Urinary bladder (tissue), 3 donors: ENCODE measurements at regions not wholly inside any gene's neighbourhood (a gene's known extent, or its start where the extent isn't known, plus 50 kb on each side); places are given as distances from the start of the nearest gene placed in this dataset.

ENCODE experiments used
- DNase-seq: peaks from one replicate; pipeline ENCODE4 v3.0.0-alpha.2; 2015; ENCODE audit errors: extremely low spot score
- H3K27ac ChIP-seq: one replicate; pipeline ENCODE4 v1.5.1; 2013; ENCODE audit warnings: low read depth, mild to moderate bottlenecking, moderate library complexity
- H3K36me3 ChIP-seq: one replicate; pipeline ENCODE4 v1.6.1; 2013; ENCODE audit warnings: mild to moderate bottlenecking, moderate library complexity; ENCODE audit not compliant: insufficient read depth
- H3K4me1 ChIP-seq: one replicate; pipeline ENCODE4 v1.6.1; 2013; ENCODE audit warnings: mild to moderate bottlenecking, moderate library complexity; ENCODE audit not compliant: insufficient read depth
- H3K4me3 ChIP-seq: one replicate; pipeline ENCODE4 v1.5.1; 2013; ENCODE audit warnings: low read depth, low read length
- WGBS: extraction: QIAGEN DNeasy Blood & Tissue Kit; methylation state at CpG from one replicate; pipeline ENCODE4 v1.1.7; 2013; 5-methylcytosine and 5-hydroxymethylcytosine counted together
- donor health status: healthy with polysubstance abuse.
- donor health status: healthy.

- Histone ChIP-seq H3K4me1 (no peaks in the 10 kb centered on the region), H3K27ac (no peak overlapping the region), H3K4me3 (no peak overlapping the region), H3K36me3 (no peaks in the 10 kb centered on the region)
- 83% methylated on average over 45 of the region's 45 CpGs for WGBS
- no peak for DNase-seq
These were observed 133.8 kb upstream of the NKX1-1 start for GRCh38 chr4:1539859-1540600.

GRCh38 chr4:1538941-1539772, 132.9 kb upstream of the NKX1-1 start:
- Histone ChIP-seq H3K36me3 (no peaks in the 10 kb centered on the region), H3K27ac (no peak overlapping the region), H3K4me1 (no peaks in the 10 kb centered on the region), H3K4me3 (no peak overlapping the region)
- DNase-seq = no peak
- WGBS = 78% methylated on average over 23 of the region's 23 CpGs

GRCh38 chr4:1538096-1538410, 131.8 kb upstream of the NKX1-1 start:
- 54% methylated on average over 9 of the region's 9 CpGs for WGBS
- no peak for DNase-seq
- H3K4me1 ChIP-seq = no peaks in the 10 kb centered on the region
- no peaks in the 10 kb centered on the region for H3K36me3 ChIP-seq
- H3K27ac ChIP-seq = no peak overlapping the region
- no peak overlapping the region for H3K4me3 ChIP-seq

GRCh38 chr4:1537410-1538095, 131.3 kb upstream of the NKX1-1 start:
- DNase-seq = no peak
- H3K36me3 ChIP-seq = no peaks in the 10 kb centered on the region
- H3K4me1 ChIP-seq = no peaks in the 10 kb centered on the region
- no peak overlapping the region for H3K27ac ChIP-seq
- no peak overlapping the region for H3K4me3 ChIP-seq
- WGBS = 88% methylated on average over 11 of the region's 11 CpGs

- Histone ChIP-seq H3K4me1 (no peaks in the 10 kb centered on the region), H3K36me3 (no peaks in the 10 kb centered on the region), H3K4me3 (no peak overlapping the region), H3K27ac (no peak overlapping the region)
- WGBS = 92% methylated on average over 42 of the region's 42 CpGs
- no peak for DNase-seq
These were observed 130.6 kb upstream of the NKX1-1 start for GRCh38 chr4:1536579-1537409.

- DNase-seq = no peak
- H3K36me3 ChIP-seq = no peaks in the 10 kb centered on the region
- no peak overlapping the region for H3K27ac ChIP-seq
- WGBS = 91% methylated on average over 31 of the region's 31 CpGs
- H3K4me1 ChIP-seq = no peaks in the 10 kb centered on the region
- no peak overlapping the region for H3K4me3 ChIP-seq
These were observed 129.8 kb upstream of the NKX1-1 start for GRCh38 chr4:1535926-1536578.

- no peak for DNase-seq
- Histone ChIP-seq H3K27ac (no peak overlapping the region), H3K4me1 (no peaks in the 10 kb centered on the region), H3K4me3 (no peak overlapping the region), H3K36me3 (no peaks in the 10 kb centered on the region)
- 94% methylated on average over 30 of the region's 30 CpGs for WGBS
These were observed 128.8 kb upstream of the NKX1-1 start for GRCh38 chr4:1534876-1535526.

- Histone ChIP-seq H3K4me3 (no peak overlapping the region), H3K4me1 (no peaks in the 10 kb centered on the region), H3K36me3 (no peaks in the 10 kb centered on the region), H3K27ac (no peak overlapping the region)
- WGBS = 54% methylated on average over 18 of the region's 18 CpGs
- DNase-seq = no peak
These were observed 128.0 kb upstream of the NKX1-1 start for GRCh38 chr4:1534095-1534872.

- Histone ChIP-seq H3K4me3 (no peak overlapping the region), H3K36me3 (no peaks in the 10 kb centered on the region), H3K4me1 (no peaks in the 10 kb centered on the region), H3K27ac (no peak overlapping the region)
- WGBS = 19% methylated on average over 36 of the region's 36 CpGs
- DNase-seq = no peak
These were observed 127.3 kb upstream of the NKX1-1 start for GRCh38 chr4:1533501-1534064.

- DNase-seq = no peak
- WGBS = 86% methylated on average over 44 of the region's 44 CpGs
- H3K4me1 ChIP-seq = no peaks in the 10 kb centered on the region
- H3K27ac ChIP-seq = no peak overlapping the region
- H3K36me3 ChIP-seq = no peaks in the 10 kb centered on the region
- no peak overlapping the region for H3K4me3 ChIP-seq
These were observed 126.5 kb upstream of the NKX1-1 start for GRCh38 chr4:1532549-1533395.
